SHP77 treated with DMSO at 0.1 percent for 48 hours (cell line): ENCODE measurements at regions not wholly inside any gene's neighbourhood (a gene's known extent, or its start where the extent isn't known, plus 50 kb on each side); places are given as distances from the start of the nearest gene placed in this dataset.

ENCODE experiments used
- DNase-seq: peaks from one replicate; lab custom pipeline; 2025; lab: John Stamatoyannopoulos, UW

- DNase-seq, result no peak
Observed at GRCh38 chr4:138085736-138086305, 156.3 kb downstream of the SLC7A11 start.

- DNase-seq, result no peak
Observed at GRCh38 chr4:138078751-138079520, 163.2 kb downstream of the SLC7A11 start.

DNA sequence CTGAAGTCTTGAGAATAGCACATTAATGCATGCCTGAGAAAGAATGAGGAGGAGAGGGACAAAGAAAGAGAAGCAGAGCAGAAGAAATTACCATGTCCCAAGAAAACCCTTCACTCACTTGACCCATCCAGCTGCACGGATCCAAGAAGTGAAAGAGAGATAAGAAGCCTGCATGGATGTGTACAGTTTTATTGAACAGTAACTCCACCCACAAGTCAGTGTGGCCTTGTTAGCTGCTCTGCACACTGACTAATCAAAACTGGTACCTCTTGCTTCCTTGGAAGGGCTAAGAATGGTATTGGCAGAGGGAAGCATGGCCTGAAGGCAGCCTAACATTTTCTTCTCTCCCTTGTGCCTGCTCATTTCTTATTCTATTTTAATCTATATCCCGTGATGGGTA is 163.9 kb downstream of the SLC7A11 start:
- DNase-seq, result no peak

DNA sequence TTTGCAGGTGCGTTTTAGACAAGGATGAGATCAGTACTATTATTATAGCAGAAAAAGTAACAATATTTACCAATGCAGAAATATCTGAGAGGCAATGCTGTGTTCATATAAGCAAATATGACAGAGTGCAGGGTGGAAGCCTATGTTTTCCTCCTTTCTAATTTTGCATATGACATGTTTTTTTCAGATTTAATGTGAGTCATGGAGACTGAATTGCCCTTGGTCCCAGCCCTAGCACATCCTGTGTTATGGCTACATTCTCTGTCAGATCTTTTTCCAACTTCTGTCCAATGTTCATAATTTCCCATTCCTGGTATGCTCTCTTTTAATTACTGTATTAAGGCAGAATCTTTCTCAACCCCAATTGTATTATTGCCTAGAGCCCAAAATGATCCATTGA is 165.6 kb downstream of the SLC7A11 start:
- no peak for DNase-seq

GRCh38 chr4:138070816-138071215 is 171.3 kb downstream of the SLC7A11 start:
- no peak for DNase-seq

- no peak for DNase-seq
Observed at GRCh38 chr4:138063581-138063980, 178.6 kb downstream of the SLC7A11 start.

GRCh38 chr4:138062929-138063328 is 179.2 kb downstream of the SLC7A11 start:
- no peak for DNase-seq

DNA sequence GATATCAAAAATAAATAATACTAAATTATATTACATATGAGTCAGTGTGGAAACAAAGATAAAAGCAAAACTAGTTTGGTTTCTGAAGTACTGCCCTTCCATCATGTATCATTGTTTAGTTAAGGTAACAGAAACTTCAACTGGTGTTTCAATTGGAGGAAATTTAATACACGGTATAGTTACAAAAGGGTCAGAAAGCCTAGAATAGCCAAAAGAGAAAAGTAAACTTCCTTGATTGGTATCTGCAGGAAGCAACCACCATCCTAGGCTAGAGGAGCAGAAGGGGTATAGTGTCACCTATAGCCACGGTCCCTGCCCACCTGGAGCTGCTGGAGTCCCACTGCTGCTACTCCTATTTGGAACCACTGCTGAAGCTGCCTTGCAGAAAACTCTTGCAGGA is 185.6 kb downstream of the SLC7A11 start:
- no peak for DNase-seq

GRCh38 chr4:138055890-138056289 is 186.3 kb downstream of the SLC7A11 start:
- DNase-seq, result no peak

- DNase-seq, result no peak
Observed at GRCh38 chr4:138053641-138054301, 188.4 kb downstream of the SLC7A11 start.

DNA sequence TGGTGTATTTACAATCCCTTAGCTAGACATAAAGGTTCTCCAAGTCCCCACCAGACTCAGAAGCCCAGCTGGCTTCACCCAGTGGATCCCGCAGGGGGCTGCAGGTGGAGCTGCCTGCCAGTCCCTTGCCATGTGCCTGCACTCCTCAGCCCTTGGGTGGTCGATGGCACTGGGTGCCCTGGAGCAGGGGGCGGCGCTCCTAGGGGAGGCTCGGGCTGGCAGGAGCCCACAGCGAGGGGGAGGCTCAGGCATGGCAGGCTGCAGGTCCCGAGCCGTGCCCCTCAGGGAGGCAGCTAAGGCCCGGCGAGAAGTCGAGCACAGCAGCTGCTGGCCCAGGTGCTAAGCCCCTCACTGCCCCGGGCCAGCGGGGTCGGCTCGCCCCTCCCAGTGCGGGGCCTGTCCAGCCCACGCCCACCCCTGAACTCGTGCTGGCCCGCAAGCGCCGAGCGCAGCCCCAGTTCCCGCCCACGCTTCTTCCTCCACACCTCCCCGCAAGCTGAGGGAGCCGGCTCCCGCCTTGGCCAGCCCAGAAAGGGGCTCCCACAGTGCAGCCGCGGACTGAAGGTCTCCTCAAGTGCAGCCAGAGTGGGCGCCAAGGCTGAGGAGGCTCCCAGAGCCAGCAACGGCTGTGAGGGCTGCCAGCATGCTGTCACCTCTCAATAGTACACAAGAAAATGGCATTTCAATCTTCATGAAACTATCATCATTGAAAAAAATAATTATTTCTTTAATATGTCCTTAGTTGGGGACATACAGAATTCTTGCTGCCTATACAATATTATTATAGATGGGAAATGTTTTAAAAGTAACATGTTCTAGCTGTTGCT is 189.1 kb downstream of the SLC7A11 start:
- DNase-seq, result no peak

DNA sequence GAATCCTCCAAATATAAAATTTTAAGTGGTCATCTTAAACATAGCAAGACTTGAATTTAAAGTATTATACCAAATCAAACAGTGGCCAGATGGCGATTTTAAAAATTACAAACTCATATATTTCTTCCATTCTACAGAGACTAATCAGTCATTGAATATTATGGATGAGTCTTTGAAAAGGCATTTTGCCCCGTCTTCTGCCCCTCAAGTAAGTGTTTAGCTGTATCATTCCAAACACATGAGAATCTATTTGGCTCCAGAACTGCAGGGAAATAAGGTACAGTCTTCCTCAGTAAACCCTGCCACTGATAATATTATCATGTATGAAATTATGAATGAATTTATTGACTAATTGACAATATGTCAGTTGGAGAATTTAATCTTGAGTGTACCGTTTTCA is 191.0 kb downstream of the SLC7A11 start:
- DNase-seq, result no peak

GRCh38 chr4:138050601-138051000 is 191.5 kb downstream of the SLC7A11 start:
- no peak for DNase-seq

DNA sequence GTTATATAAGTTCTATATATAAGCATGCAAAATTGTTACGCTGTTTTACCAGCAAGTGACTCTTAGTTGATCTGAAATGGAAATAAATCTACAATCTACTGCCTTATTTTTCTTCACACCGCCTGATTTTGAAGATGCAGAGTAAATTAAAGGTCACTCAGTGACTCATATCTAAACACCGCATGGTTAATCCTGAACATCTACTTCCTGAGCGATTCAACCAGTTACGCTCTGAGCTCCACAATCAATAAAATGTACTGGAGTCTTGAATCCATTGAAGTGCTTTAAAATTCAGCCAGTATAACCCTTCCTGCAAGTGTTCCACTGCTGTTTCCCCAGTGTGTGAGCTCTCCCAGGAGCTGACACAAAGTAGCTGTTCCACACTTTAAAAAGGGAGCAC is 192.8 kb downstream of the SLC7A11 start:
- no peak for DNase-seq

DNA sequence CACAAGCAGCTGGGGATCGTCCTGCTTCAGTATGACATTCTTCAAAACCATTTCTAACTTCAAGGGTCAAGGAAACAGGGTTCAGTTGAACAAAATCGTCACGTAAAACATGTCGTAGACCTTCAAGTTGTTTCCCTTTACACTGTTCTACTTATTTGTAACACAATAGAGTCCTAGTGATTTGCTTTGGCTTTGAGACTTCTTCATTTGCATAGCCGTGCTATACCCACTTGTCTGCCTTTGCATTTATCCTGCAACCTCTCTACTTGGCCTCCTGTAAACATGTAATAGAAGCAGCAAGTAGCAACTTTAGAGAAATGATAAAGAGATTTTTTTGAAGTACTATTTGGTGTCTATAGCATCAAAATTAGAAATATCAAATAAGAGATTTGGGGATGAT is 194.9 kb downstream of the SLC7A11 start:
- no peak for DNase-seq

GRCh38 chr4:138045036-138045435 is 197.1 kb downstream of the SLC7A11 start:
- no peak for DNase-seq

DNA sequence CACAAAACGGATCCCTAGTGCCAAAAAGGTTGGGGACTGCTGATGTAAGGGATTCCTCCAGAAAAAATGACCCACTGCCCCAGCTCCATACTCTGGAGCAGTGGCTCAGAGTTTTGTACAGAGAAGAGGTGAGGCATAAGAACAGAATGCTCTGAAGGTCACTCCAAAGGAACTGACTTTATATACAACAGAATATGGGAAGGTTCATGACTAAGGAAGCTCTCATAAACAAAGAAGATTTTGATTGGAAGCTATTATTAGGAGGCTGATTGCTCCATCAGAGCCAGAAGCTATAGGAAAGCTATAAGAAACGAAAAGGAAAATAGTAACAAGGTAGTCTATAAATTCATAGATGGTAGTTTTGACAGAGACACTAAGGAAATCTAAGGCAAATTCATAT is 203.1 kb downstream of the SLC7A11 start:
- no peak for DNase-seq

- DNase-seq, result no peak
Observed at GRCh38 chr4:138037696-138038095, 204.5 kb downstream of the SLC7A11 start.

GRCh38 chr4:138035781-138036258 is 206.3 kb downstream of the SLC7A11 start:
- DNase-seq, result no peak

DNA sequence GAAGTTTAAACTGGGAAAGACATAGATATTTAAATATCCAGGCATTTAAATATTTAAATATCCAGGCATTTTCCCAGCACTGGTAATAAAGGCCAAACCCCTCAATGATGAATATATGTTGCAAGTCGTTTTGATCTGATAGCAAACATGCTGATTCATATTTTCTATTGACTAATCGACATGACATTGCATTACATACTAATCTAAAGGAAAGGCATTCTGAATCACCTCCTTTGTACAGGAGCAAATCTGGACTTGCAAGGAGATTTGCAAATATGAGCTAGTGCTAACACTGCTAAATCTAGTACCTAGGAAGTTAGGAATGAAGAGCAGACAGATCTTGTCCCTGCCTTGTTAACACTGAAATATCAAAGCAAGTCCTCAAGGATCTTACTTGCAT is 207.3 kb downstream of the SLC7A11 start:
- no peak for DNase-seq

DNA sequence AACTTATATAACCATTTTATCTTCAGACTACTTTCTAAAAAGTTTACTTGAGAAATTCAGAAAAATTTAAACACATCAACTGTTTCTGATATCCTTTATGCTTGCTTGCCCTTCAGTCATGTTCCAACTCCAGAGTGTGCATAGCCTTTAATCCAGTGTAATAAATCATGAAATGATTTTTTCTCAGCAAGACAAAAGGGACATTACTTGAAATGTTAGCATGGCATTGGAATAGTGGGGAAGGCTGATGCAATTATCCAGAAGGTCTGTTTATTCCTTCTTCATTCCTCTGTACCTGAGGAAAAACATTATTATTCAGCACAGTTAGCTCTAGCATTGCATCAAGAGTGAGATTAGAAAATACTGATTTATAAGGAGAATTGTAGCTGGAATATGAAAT is 209.9 kb downstream of the SLC7A11 start:
- DNase-seq, result no peak

GRCh38 chr4:138030375-138030774 is 211.8 kb downstream of the SLC7A11 start:
- DNase-seq, result no peak
